Fibroblast of mammary gland (primary cell): ENCODE measurements at regions not wholly inside any gene's neighbourhood (a gene's known extent, or its start where the extent isn't known, plus 50 kb on each side); places are given as distances from the start of the nearest gene placed in this dataset.

Source experiments
- DNase-seq: peaks from one replicate; pipeline ENCODE4 v3.0.0-alpha.2; 2010; ENCODE audit warnings: low read depth
- H3K4me3 ChIP-seq: 2 replicates; pipeline ENCODE4 v1.5.1; 2011; ENCODE audit warnings: low read depth, mild to moderate bottlenecking, low read length, moderate library complexity; ENCODE audit not compliant: control insufficient read depth
- CTCF ChIP-seq: conservative IDR thresholded peaks from 2 replicates; pipeline ENCODE4 v1.5.1; 2011; ENCODE audit warnings: low read depth, low read length, inconsistent platforms; ENCODE audit not compliant: control insufficient read depth, insufficient read depth

GRCh38 chr2:49298230-49298629 lies 143.9 kb upstream of the FSHR start:
- no peak for TF ChIP-seq CTCF
- DNase-seq: no peak
- H3K4me3 ChIP-seq: no peak overlapping the region

- no peak for TF ChIP-seq CTCF
- no peak for DNase-seq
- no peak overlapping the region for H3K4me3 ChIP-seq
These were observed 142.0 kb upstream of the FSHR start for GRCh38 chr2:49296107-49296867.

- TF ChIP-seq CTCF: no peak
- H3K4me3 ChIP-seq: no peak overlapping the region
- no peak for DNase-seq
These were observed 139.9 kb upstream of the FSHR start for GRCh38 chr2:49294225-49294624.

GRCh38 chr2:49291619-49292018 lies 137.3 kb upstream of the FSHR start:
- no peak for DNase-seq
- no peak overlapping the region for H3K4me3 ChIP-seq
- no peak for TF ChIP-seq CTCF

GRCh38 chr2:49289711-49290110 lies 135.4 kb upstream of the FSHR start:
- TF ChIP-seq CTCF: no peak
- no peak overlapping the region for H3K4me3 ChIP-seq
- DNase-seq: no peak

GRCh38 chr2:49288902-49289700 lies 134.8 kb upstream of the FSHR start:
- DNase-seq: no peak
- H3K4me3 ChIP-seq: no peak overlapping the region
- no peak for TF ChIP-seq CTCF
